ENCODE measurements at regions not wholly inside any gene's neighbourhood (a gene's known extent, or its start where the extent isn't known, plus 50 kb on each side); places are given as distances from the start of the nearest gene placed in this dataset.

- TF ChIP-seq FOXP2 (optimal IDR thresholded peaks at IDR 0.05; ENCODE audit: borderline replicate concordance, extremely low read depth, extremely low read length, insufficient read depth), result no peak
- no peak for TF ChIP-seq SIN3A (IDR thresholded peaks at IDR 0.05; ENCODE audit: borderline replicate concordance, insufficient read depth, low read length)
- TF ChIP-seq POLR2AphosphoS5 (IDR thresholded peaks at IDR 0.05; ENCODE audit: low read depth, low read length), result no peak
Observed at GRCh38 chr15:95454403-95455262, 875.9 kb upstream of the NR2F2 start.

GRCh38 chr15:95457520-95457919, 873.0 kb upstream of the NR2F2 start:
- TF ChIP-seq SIN3A (IDR thresholded peaks at IDR 0.05; ENCODE audit: borderline replicate concordance, insufficient read depth, low read length) (no peak), TAF1 (IDR thresholded peaks at IDR 0.05; ENCODE audit: borderline replicate concordance, insufficient read depth, low read length) (no peak), REST (IDR thresholded peaks at IDR 0.05; ENCODE audit: insufficient read depth in 1 of 2, low read depth in 2 of 2, low read length in 2 of 2) (no peak), POLR2AphosphoS5 (IDR thresholded peaks at IDR 0.05; ENCODE audit: low read depth, low read length) (no peak), FOXP2 (optimal IDR thresholded peaks at IDR 0.05; ENCODE audit: borderline replicate concordance, extremely low read depth, extremely low read length, insufficient read depth) (no peak)

GRCh38 chr15:95458721-95459120, 871.8 kb upstream of the NR2F2 start:
- TF ChIP-seq TAF1 (IDR thresholded peaks at IDR 0.05; ENCODE audit: borderline replicate concordance, insufficient read depth, low read length) (no peak), SIN3A (IDR thresholded peaks at IDR 0.05; ENCODE audit: borderline replicate concordance, insufficient read depth, low read length) (no peak), REST (IDR thresholded peaks at IDR 0.05; ENCODE audit: insufficient read depth in 1 of 2, low read depth in 2 of 2, low read length in 2 of 2) (no peak), POLR2AphosphoS5 (IDR thresholded peaks at IDR 0.05; ENCODE audit: low read depth, low read length) (no peak), FOXP2 (optimal IDR thresholded peaks at IDR 0.05; ENCODE audit: borderline replicate concordance, extremely low read depth, extremely low read length, insufficient read depth) (no peak)

- TF ChIP-seq FOXP2 (optimal IDR thresholded peaks at IDR 0.05; ENCODE audit: borderline replicate concordance, extremely low read depth, extremely low read length, insufficient read depth) (no peak), REST (IDR thresholded peaks at IDR 0.05; ENCODE audit: insufficient read depth in 1 of 2, low read depth in 2 of 2, low read length in 2 of 2) (no peak), TAF1 (IDR thresholded peaks at IDR 0.05; ENCODE audit: borderline replicate concordance, insufficient read depth, low read length) (no peak), POLR2AphosphoS5 (IDR thresholded peaks at IDR 0.05; ENCODE audit: low read depth, low read length) (no peak), SIN3A (IDR thresholded peaks at IDR 0.05; ENCODE audit: borderline replicate concordance, insufficient read depth, low read length) (no peak)
Observed at GRCh38 chr15:95459273-95459672, 871.2 kb upstream of the NR2F2 start.

GRCh38 chr15:95464509-95464908, 866.0 kb upstream of the NR2F2 start:
- no peak for TF ChIP-seq REST (IDR thresholded peaks at IDR 0.05; ENCODE audit: insufficient read depth in 1 of 2, low read depth in 2 of 2, low read length in 2 of 2)

Data from PFSK-1 (cell line).